Activated CD4-positive, CD25-positive, alpha-beta regulatory T cell treated with anti-CD3 and anti-CD28 coated beads, Interleukin-2, amount 50 U/mL, for 24 hours (primary cell): ENCODE measurements at regions not wholly inside any gene's neighbourhood (a gene's known extent, or its start where the extent isn't known, plus 50 kb on each side); places are given as distances from the start of the nearest gene placed in this dataset.

Experiments used
- ATAC-seq, 2 donors: fragments of 150-1000 bp; cut with Tn5 transposase; one replicate each; pipeline ENCODE4 v1.10.0; 2021; ENCODE audit warnings: mild to moderate bottlenecking in 1 of 2, moderate library complexity in 1 of 2

DNA sequence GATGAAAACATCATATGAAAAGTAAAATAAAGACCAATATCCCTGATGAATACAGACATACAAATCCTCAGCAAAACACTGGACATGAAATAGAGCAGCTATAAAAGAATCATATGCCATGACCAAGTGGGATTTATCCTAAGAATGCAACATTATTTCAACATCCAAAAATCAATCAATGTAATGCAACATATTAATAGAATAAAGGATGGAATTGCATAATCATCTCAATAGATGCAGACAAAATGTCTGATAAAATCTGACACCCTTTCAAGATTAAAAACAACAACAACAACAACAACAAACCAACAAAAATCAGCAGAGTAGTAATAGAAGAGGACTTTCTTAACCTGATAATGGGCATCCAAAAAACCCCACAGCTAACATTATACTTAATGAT lies 63.8 kb upstream of the IL1R1 start:
- no peak for ATAC-seq

DNA sequence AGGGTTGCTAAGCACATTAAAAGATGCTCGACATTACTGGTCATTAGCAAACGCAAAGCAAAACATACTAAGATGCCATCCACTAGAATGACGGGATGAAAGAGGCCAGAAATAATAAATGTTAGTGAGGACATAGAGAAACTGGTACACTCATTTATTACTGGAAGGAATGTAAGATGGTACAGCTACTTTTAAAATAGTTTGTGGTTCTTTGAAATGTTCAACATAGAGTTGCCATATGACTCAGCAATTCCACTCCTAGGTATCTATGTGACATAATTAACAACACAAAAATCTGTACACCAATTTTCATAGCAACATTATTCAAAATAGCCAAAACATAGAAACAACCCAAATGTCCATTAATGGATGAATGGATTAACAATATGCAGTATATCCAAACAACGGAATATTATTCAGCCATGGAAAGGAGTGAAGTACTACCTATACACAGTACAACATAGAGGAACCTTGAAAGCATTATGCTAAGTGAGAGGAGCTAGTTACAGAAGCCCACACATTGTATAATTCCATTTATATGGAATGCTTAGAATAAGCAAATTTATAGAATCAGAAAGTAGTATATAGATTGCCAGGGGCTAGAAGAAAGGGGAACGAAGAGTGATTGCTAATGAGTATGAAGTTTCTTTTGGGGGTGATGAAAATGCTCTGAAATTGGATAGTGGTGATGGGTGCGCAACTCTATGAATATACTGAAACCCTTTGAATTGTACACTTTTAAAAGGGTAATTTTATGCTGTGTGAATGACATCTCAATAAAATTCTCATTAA lies 61.9 kb upstream of the IL1R1 start:
- peak; percentile 42 to 45 for ATAC-seq

DNA sequence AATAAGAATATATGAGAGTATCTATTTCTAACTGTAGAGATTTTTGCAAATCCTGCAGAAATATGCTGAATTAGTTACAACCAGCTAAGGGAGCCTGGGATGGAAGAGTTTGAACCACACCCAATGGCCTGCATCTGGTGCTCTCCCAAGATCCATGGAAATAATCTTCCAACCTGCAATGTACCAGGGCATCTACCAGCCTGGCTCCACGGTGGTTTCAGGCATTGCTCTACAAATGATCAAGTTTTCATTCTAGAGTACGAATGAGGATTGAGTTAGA lies 61.4 kb upstream of the IL1R1 start:
- ATAC-seq = no peak

DNA sequence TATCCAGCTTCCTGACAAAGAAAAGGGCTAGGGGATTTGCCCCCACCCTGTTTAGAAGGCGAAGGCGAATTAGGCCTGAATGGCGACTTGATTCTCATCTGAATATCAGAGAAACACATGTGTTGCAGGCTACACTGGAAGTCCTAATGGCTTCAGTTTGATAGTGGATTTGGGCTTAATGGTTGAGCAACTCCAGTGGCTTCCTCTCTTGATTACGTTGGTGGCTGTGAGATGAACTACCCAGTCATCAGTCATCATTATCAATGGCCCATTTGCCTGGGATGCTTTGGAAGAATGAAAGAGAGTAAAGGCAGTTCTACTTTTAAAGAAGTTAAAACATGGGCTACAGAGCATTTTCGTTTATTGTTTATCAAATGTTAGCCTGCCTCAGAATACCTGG lies 60.9 kb upstream of the IL1R1 start:
- ATAC-seq = no peak

DNA sequence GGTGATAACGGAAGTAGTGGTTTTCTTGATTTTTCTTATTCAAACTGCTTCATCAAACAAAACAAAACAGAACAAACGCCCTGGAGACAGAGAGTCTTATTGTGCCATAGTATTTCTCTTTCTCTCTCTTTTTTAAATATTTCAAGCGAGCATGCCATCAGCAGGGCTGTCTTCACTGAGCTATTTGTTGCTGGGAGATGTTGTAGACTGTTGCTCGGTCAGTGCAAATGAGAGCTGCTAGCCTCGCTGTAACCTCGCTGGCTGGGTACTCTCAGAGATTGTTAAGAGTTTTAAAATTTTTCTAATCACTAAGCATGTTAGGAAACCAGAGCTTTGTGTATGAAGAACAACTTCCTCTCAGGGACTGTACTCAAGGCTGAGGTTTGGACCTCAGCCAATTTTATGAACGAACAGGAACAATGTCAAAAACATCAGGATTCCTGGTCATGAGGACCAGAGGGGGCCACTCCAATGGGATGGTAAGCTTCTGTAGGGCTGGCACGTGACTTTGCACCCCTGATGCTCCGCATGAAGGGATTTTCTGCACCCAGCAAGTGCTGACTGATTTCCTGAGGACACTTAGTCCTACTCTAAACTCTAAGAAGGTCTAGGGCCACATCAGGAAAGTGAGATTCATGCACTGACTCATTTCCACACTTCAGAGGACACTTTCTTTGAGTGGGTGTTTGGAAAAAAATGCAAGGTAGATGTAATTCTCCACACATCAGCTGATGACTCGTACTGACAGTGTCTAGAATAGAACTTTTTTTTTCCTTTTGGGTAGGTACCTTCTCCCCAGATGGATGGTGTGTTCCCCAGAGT lies 59.8 kb upstream of the IL1R1 start:
- peak; percentile 83 to 87 for ATAC-seq

DNA sequence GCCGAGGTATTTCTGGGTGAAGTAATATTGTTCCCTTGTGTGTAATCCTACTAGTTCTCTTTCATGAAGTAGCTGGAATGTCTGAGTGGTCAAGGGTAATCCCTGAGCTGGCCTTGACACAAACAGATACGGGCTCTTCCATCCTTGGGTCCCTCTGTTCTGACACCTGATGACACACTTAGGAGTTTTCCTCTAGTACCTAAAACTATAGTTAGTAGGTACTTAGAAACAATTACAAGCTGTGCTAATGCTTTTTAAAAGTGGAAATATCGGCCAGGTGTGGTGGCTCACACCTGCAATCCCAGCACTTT lies 59.2 kb upstream of the IL1R1 start:
- ATAC-seq = peak in 1 of 2 donors; percentile 29

DNA sequence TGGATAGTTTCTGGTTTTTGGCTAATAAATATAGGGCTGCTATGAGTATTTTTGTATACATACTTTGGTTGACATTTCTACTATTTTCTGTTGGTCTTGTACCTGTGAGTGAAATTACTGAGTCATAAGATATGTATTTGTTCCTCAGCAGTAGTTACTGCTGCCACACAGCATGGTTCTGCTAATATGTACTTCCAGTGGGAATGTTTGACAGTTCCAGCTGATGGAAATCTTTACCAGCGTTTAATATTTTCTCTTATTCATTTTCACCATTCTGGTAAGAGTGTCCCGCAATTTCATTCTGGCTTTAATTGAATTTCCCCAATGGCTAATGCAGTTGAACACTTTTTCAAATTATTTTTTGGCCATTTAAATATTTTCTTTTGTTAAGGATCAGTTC lies 57.9 kb upstream of the IL1R1 start:
- no peak for ATAC-seq

DNA sequence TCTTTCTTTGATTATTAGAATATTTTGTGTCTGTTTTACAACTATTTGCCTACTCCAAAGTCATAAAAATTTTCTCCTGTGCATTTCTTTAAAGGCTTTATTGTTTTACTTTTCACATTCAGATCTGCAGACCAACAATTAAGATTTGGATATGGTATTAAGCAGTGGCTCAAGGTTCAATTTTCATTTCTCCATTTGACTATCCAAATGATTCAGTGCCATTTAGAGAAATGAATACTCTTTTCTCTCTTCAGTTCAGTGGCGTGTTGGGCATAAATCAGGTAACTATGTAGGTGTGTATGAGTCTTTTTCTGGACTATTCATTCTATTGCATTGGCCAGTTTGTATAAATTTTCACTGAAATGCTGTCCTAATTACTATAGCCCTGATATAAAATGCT lies 57.3 kb upstream of the IL1R1 start:
- ATAC-seq = no peak

DNA sequence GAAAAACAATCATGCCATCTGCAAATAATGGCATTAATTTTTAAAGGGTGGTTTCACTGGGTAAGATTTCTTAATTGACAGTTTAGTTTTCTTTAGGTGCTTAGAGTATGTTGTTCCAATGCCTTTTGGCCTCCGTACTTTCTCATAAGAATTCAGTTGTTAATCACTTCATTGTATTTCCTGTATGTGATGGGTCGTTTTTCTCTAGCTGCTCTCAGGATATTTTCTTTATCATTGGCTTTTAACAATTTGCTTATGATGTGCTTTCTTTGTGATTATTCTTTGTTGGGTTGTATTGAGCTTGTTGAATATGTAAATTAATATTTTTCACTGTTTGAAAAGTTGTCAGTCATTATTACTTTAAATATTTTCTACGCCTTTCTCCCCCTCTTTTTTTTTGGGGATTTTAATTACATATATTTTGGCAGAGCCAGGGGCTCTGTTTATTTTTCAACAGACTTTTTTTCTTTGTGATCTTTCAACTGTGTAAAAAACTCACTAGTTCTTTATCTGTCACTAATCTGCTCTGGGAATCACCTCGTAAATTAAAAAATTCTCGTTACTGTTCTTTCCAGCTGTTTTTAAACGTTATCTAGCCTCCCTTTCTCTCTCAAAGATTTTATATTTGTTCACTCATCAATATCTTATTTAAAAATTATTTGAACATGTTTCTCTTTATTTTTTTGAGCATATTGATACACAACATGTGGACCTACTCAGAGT lies 56.2 kb upstream of the IL1R1 start:
- ATAC-seq = no peak

DNA sequence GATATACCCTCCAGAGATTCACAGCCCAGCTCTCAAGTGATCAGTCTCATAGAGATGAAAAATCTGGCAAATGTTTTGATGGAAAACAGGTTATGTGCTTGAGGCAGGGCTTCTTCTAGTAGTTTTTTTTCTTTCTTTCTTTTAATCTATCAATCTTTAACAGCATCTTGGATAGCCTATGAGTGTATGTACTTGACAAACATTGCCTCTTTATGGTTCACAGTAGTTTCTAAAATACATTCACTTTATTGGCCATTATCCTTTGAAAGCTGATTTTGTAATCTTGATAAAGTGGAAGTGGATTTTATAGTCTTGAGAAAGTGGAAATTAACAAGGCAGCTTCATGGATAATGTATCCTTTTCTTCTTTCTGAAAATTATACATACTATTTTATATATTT lies 51.4 kb upstream of the IL1R1 start:
- no peak for ATAC-seq

DNA sequence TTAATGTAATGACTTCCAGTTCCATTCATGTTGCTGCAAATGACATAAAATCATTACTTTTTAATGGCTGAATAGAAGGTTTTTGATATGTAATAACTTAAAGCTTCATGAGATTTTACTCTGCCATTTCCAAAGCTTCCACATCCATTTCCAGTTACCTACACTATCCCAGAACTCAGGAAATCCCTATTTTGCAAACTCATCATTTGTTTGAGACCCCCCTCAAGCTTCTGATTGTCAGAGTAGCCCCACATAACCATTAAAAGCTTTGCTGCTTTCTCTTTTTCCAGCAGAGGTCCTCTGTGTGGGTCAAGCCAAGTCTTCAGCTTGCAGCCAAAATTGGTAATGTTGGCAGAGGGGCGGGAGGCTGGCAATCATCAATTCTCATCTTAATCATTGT lies 50.6 kb upstream of the IL1R1 start:
- ATAC-seq = no peak

DNA sequence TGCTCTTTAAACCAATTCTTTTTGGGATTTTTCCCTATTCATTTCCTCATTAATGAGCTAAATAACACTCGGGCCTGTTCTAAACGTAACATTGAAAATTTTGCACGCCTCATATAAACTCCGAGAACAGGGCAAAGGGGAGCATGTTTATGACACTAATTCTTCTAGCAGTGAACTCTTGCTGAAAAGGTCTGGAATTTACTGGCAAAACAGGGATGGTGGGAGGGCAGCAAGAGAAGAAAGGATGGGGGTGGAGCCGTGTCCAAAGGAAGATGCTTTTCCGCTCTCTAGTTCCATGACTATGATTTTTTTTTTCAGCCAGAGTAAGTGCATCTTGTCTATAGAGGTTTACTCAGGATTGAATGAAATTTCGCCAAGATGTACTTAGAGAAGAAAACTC lies 50.0 kb upstream of the IL1R1 start:
- no peak for ATAC-seq
